T-helper 1 cell (primary cell): ENCODE measurements at regions not wholly inside any gene's neighbourhood (a gene's known extent, or its start where the extent isn't known, plus 50 kb on each side); places are given as distances from the start of the nearest gene placed in this dataset.

ENCODE experiments used
- DNase-seq, 5 donors: peaks; one replicate each; pipeline ENCODE4 v3.0.0-alpha.2; 2012 to 2020

GRCh38 chr11:88231894-88232482 is 56.7 kb upstream of the RAB38 start:
- DNase-seq: peak in 1 of 5 donors; percentile 45

GRCh38 chr11:88229303-88229702 is 54.1 kb upstream of the RAB38 start:
- DNase-seq: no peak
